GM12878 (cell line): ENCODE measurements at regions not wholly inside any gene's neighbourhood (a gene's known extent, or its start where the extent isn't known, plus 50 kb on each side); places are given as distances from the start of the nearest gene placed in this dataset.

Source experiments
- ATAC-seq: fragments of 200-7000 bp; cut with Tn5 transposase; 3 replicates; pipeline ENCODE4 v1.9.1; 2020; ENCODE audit warnings: mild to moderate bottlenecking, moderate library complexity
- BruUV-seq: library from RNA; stranded (reverse); fragments of 400-500 nt; replicated peaks from 2 replicates; lab custom pipeline; 2021; lab: Mats Ljungman, UMichigan
- CTCF ChIA-PET: fragments of 300-600 bp; sonication (Branson Sonifier 250); formaldehyde crosslinking; extraction: SDS; loops from one replicate; lab custom pipeline; 2021; ENCODE audit warnings: inconsistent platforms; lab: Yijun Ruan, JAX
- POLR2A ChIA-PET: fragments of 350-600 bp; formaldehyde crosslinking; extraction: SDS; loops from one replicate; lab custom pipeline; 2021; ENCODE audit warnings: inconsistent platforms; lab: Charles Lee
- RAD21 ChIA-PET: fragments of 300-600 bp; sonication (Branson Sonifier 250); formaldehyde crosslinking; loops from one replicate; lab custom pipeline; 2023; ENCODE audit warnings: antibody characterized with exemption; ENCODE audit not compliant: unreplicated experiment; lab: Charles Lee
- SMC1A ChIA-PET: fragments of 300-600 bp; sonication (Branson Sonifier 250); formaldehyde crosslinking; loops from one replicate; lab custom pipeline; 2023; ENCODE audit not compliant: unreplicated experiment, uncharacterized antibody; lab: Charles Lee
- DNase-seq: peaks from one replicate; pipeline ENCODE4 v3.0.0-alpha.2; 2011; ENCODE audit warnings: low read depth, low spot score
- FAIRE-seq: peaks from 3 replicates; lab custom pipeline; 2011; peaks lifted over from hg19 to GRCh38; lab: Jason Lieb, UNC
- H2AFZ ChIP-seq: 2 replicates; pipeline ENCODE4 v1.6.0; 2011; ENCODE audit warnings: low read depth, low read length, control low read depth; ENCODE audit not compliant: control insufficient read depth
- H3K27ac ChIP-seq: 2 replicates; pipeline ENCODE4 v1.5.1; 2011; ENCODE audit warnings: control low read depth; ENCODE audit not compliant: control insufficient read depth, insufficient read depth
- H3K27me3 ChIP-seq, 2 experiments: replicated peaks in 1 of 2; 2 replicates each; pipeline versions ENCODE4 v1.6.0 to v1.6.1; 2011; ENCODE audit warnings: low read length in 1 of 2; ENCODE audit not compliant: control insufficient read depth in 2 of 2, insufficient read depth in 2 of 2
- H3K36me3 ChIP-seq, 2 experiments: 2 replicates each; pipeline ENCODE4 v1.5.1; 2011; ENCODE audit warnings: low read length in 1 of 2; ENCODE audit not compliant: control insufficient read depth in 2 of 2, insufficient read depth in 2 of 2
- H3K4me1 ChIP-seq: 2 replicates; pipeline ENCODE4 v1.6.1; 2011; ENCODE audit warnings: mild to moderate bottlenecking, low read length, moderate library complexity, mixed read lengths; ENCODE audit not compliant: control insufficient read depth, insufficient read depth
- H3K4me2 ChIP-seq: 2 replicates; pipeline ENCODE4 v1.6.0; 2011; ENCODE audit warnings: control low read depth; ENCODE audit not compliant: control insufficient read depth, insufficient read depth
- H3K4me3 ChIP-seq: fragments of 200-600 bp; sonication (generic); 2 replicates; pipeline ENCODE4 v1.5.1; 2016
- H3K79me2 ChIP-seq: 2 replicates; pipeline ENCODE4 v1.6.0; 2011; ENCODE audit warnings: low read length; ENCODE audit not compliant: control insufficient read depth, insufficient read depth
- H3K9ac ChIP-seq: 2 replicates; pipeline ENCODE4 v1.8.0; 2011; ENCODE audit warnings: low read length, control low read depth, mixed read lengths; ENCODE audit not compliant: control insufficient read depth, insufficient read depth
- H3K9me3 ChIP-seq: replicated peaks from 3 replicates; pipeline ENCODE4 v1.5.1; 2011; ENCODE audit warnings: mild to moderate bottlenecking, low read length; ENCODE audit not compliant: control insufficient read depth, insufficient read depth
- H4K20me1 ChIP-seq: 2 replicates; pipeline ENCODE4 v1.6.0; 2011; ENCODE audit not compliant: control insufficient read depth, insufficient read depth
- SUZ12 ChIP-seq: fragments of 200-600 bp; sonication (generic); IDR thresholded peaks from one replicate; pipeline ENCODE4 v1.6.1; 2018; ENCODE audit warnings: antibody characterized with exemption, mild to moderate bottlenecking; ENCODE audit not compliant: unreplicated experiment
- ZBED1 ChIP-seq: IDR thresholded peaks from 2 replicates; pipeline ENCODE4 v1.6.1; 2016; ENCODE audit warnings: borderline replicate concordance
- ZNF217 ChIP-seq: fragments of 450-650 bp; IDR thresholded peaks from 2 replicates; pipeline ENCODE4 v1.6.1; 2017; ENCODE audit warnings: antibody characterized with exemption, mild to moderate bottlenecking
- WGBS: methylation state at CpG from one replicate; pipeline ENCODE4 v1.1.6; 2016; ENCODE audit warnings: low lambda C conversion rate; ENCODE audit not compliant: insufficient replicate concordance, insufficient coverage; ENCODE audit errors: missing lambda C conversion rate; 5-methylcytosine and 5-hydroxymethylcytosine counted together
- in situ Hi-C: fragments of 300-500 bp; cut with MboI; formaldehyde crosslinking; loops from 9 replicates; pipeline ENCODE4 v1.14.3; 2018; ENCODE audit warnings: mixed read lengths
- intact Hi-C: fragments of 100-400 bp; cut with micrococcal nuclease; formaldehyde crosslinking; loops from one replicate; pipeline ENCODE4 v1.14.2; 2022; ENCODE audit not compliant: unreplicated experiment
- TF ChIP-seq, protein P1 (sequence below): fragments of 450-650 bp; IDR thresholded peaks from 2 replicates; pipeline ENCODE4 v1.6.1; 2014; ENCODE audit warnings: mild to moderate bottlenecking
- TF ChIP-seq, protein P2 (sequence below), 3 experiments: IDR thresholded peaks in 2 of 3; conservative IDR thresholded peaks in 1 of 3; 2 replicates each; pipeline ENCODE4 v1.5.1; 2011; ENCODE audit warnings: low read depth in 3 of 3, low read length in 3 of 3, mild to moderate bottlenecking in 3 of 3, control low read depth in 2 of 3, moderate library complexity in 2 of 3, inconsistent platforms in 1 of 3, mixed read lengths in 1 of 3; ENCODE audit not compliant: control insufficient read depth in 2 of 3, insufficient read depth in 1 of 3; ENCODE audit errors: extremely low read depth in 1 of 3
- TF ChIP-seq, protein P3 (sequence below): fragments of 150-350 bp; IDR thresholded peaks from 2 replicates; pipeline ENCODE4 v1.6.1; 2014; ENCODE audit warnings: mild to moderate bottlenecking, low read depth, low read length
- TF ChIP-seq, protein P4 (sequence below): fragments of 450-650 bp; IDR thresholded peaks from 2 replicates; pipeline ENCODE4 v1.6.1; 2017; ENCODE audit warnings: antibody characterized with exemption, mild to moderate bottlenecking, moderate library complexity
- TF ChIP-seq, protein P5 (sequence below): fragments of 450-650 bp; IDR thresholded peaks from 2 replicates; pipeline ENCODE4 v1.6.1; 2016; ENCODE audit warnings: mild to moderate bottlenecking, moderate library complexity, borderline replicate concordance

DNA sequence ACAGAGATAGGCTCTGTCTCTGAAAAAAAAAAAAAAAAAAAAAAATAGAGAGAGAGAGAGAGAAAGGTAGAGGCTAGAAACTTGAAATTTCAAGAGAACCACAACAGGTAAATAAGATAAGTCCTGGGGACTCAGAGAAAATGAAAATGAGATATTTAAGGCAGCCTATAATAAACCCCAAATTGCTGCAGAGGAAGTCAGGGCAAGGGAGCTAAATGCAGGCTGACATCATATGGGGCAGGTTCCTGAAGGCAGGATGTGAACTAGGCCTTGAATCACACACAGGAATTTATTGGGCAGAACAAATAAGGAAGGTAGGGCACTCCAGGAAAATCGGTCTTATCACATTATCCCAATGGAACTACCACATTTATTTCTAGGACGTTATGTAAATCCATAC, 54.9 kb upstream of the NUDT4 start (continued):
- TF ChIP-seq, protein P1, sequence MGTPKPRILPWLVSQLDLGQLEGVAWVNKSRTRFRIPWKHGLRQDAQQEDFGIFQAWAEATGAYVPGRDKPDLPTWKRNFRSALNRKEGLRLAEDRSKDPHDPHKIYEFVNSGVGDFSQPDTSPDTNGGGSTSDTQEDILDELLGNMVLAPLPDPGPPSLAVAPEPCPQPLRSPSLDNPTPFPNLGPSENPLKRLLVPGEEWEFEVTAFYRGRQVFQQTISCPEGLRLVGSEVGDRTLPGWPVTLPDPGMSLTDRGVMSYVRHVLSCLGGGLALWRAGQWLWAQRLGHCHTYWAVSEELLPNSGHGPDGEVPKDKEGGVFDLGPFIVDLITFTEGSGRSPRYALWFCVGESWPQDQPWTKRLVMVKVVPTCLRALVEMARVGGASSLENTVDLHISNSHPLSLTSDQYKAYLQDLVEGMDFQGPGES, result no peak
- TF ChIP-seq ZBED1 (no peak), ZNF217 (no peak)
- TF ChIP-seq, protein P2, sequence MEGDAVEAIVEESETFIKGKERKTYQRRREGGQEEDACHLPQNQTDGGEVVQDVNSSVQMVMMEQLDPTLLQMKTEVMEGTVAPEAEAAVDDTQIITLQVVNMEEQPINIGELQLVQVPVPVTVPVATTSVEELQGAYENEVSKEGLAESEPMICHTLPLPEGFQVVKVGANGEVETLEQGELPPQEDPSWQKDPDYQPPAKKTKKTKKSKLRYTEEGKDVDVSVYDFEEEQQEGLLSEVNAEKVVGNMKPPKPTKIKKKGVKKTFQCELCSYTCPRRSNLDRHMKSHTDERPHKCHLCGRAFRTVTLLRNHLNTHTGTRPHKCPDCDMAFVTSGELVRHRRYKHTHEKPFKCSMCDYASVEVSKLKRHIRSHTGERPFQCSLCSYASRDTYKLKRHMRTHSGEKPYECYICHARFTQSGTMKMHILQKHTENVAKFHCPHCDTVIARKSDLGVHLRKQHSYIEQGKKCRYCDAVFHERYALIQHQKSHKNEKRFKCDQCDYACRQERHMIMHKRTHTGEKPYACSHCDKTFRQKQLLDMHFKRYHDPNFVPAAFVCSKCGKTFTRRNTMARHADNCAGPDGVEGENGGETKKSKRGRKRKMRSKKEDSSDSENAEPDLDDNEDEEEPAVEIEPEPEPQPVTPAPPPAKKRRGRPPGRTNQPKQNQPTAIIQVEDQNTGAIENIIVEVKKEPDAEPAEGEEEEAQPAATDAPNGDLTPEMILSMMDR (IDR thresholded peaks at IDR 0.05 in 2 of 3, conservative IDR thresholded peaks at IDR 0.05 in 1 of 3; ENCODE audit: control insufficient read depth in 2 of 3, extremely low read depth in 1 of 3, insufficient read depth in 1 of 3, low read depth in 3 of 3, low read length in 3 of 3), result no peak
- TF ChIP-seq, protein P3, sequence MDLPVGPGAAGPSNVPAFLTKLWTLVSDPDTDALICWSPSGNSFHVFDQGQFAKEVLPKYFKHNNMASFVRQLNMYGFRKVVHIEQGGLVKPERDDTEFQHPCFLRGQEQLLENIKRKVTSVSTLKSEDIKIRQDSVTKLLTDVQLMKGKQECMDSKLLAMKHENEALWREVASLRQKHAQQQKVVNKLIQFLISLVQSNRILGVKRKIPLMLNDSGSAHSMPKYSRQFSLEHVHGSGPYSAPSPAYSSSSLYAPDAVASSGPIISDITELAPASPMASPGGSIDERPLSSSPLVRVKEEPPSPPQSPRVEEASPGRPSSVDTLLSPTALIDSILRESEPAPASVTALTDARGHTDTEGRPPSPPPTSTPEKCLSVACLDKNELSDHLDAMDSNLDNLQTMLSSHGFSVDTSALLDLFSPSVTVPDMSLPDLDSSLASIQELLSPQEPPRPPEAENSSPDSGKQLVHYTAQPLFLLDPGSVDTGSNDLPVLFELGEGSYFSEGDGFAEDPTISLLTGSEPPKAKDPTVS, result no peak
- TF ChIP-seq, all 136 proteins: peak for 0

DNA sequence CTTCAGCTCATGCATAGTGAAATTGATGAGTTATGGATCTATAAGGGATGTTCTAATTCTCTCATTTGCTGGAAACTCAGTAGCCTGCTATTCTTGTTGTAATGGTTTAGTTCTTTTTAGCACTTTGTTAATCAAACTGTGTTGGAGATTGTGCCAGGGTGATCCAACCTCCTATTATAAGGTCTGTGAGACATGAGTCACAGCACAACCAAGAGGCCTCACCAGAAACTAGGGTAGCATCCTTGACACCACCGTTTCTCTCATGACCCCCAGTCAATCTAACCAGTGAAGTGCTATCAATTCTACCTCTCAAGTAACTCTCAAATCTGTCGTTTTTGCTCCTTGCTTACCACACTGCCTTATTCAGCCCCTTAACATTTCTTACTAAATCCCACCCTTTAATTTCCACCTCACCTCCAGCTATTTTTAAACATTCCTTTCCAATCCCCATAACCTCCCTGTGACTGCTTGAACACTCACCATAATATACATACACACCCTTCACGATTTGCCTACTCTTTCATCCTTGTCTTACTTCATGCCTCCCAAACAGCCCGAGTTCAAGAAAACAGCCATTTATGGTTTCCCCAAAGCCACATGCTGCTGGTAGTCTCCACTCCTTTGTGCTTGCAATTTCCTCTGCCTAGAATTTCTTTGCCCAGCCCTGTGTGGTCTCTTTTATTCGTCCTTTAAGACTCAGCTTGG, 53.9 kb upstream of the NUDT4 start:
- peak overlapping the region; percentile 48 for H2AFZ ChIP-seq
- no peak for FAIRE-seq
- no peak overlapping the region for H3K9ac ChIP-seq
- in situ Hi-C loops (no loop called here), intact Hi-C loops (no loop called here)
- H3K79me2 ChIP-seq, result no peaks in the 10 kb centered on the region
- H3K27me3 ChIP-seq, result no peaks in the 10 kb centered on the region
- ChIA-PET CTCF (no interaction called here), POLR2A (interaction anchor here (0.6 kb wide), 2 partner anchors 55 to 193 kb away, joined by 3 to 4 read pairs; no protein-coding TSS in a partner anchor), RAD21 (interaction anchor here (0.6 kb wide), 1 partner anchor 185 kb away, joined by 3 read pairs; no protein-coding TSS in a partner anchor), SMC1A (interaction anchor here (0.6 to 1.4 kb wide), 3 partner anchors 43 to 57 kb away, joined by 3 to 4 read pairs (median 3); no protein-coding TSS in a partner anchor)
- no peaks in the 10 kb centered on the region for H3K9me3 ChIP-seq
- H3K4me2 ChIP-seq, result peak overlapping the region; percentile 51; the same call in 1 of the 2 replicates
- no TSS peak for BruUV-seq
- no peak overlapping the region for H3K27ac ChIP-seq
- DNase-seq, result no peak
- no peak overlapping the region for H3K4me3 ChIP-seq
- 21% methylated on average over 5 of the region's 5 CpGs for WGBS
- no peaks in the 10 kb centered on the region for H4K20me1 ChIP-seq
- H3K4me1 ChIP-seq, result peaks cover 14% of the 10 kb centered on the region
- no peaks in the 10 kb centered on the region for H3K36me3 ChIP-seq
- peak; percentile 52 for ATAC-seq
- no peak for TF ChIP-seq SUZ12
- TF ChIP-seq, protein P4, sequence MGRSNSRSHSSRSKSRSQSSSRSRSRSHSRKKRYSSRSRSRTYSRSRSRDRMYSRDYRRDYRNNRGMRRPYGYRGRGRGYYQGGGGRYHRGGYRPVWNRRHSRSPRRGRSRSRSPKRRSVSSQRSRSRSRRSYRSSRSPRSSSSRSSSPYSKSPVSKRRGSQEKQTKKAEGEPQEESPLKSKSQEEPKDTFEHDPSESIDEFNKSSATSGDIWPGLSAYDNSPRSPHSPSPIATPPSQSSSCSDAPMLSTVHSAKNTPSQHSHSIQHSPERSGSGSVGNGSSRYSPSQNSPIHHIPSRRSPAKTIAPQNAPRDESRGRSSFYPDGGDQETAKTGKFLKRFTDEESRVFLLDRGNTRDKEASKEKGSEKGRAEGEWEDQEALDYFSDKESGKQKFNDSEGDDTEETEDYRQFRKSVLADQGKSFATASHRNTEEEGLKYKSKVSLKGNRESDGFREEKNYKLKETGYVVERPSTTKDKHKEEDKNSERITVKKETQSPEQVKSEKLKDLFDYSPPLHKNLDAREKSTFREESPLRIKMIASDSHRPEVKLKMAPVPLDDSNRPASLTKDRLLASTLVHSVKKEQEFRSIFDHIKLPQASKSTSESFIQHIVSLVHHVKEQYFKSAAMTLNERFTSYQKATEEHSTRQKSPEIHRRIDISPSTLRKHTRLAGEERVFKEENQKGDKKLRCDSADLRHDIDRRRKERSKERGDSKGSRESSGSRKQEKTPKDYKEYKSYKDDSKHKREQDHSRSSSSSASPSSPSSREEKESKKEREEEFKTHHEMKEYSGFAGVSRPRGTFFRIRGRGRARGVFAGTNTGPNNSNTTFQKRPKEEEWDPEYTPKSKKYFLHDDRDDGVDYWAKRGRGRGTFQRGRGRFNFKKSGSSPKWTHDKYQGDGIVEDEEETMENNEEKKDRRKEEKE, result no peak
- TF ChIP-seq, protein P5, sequence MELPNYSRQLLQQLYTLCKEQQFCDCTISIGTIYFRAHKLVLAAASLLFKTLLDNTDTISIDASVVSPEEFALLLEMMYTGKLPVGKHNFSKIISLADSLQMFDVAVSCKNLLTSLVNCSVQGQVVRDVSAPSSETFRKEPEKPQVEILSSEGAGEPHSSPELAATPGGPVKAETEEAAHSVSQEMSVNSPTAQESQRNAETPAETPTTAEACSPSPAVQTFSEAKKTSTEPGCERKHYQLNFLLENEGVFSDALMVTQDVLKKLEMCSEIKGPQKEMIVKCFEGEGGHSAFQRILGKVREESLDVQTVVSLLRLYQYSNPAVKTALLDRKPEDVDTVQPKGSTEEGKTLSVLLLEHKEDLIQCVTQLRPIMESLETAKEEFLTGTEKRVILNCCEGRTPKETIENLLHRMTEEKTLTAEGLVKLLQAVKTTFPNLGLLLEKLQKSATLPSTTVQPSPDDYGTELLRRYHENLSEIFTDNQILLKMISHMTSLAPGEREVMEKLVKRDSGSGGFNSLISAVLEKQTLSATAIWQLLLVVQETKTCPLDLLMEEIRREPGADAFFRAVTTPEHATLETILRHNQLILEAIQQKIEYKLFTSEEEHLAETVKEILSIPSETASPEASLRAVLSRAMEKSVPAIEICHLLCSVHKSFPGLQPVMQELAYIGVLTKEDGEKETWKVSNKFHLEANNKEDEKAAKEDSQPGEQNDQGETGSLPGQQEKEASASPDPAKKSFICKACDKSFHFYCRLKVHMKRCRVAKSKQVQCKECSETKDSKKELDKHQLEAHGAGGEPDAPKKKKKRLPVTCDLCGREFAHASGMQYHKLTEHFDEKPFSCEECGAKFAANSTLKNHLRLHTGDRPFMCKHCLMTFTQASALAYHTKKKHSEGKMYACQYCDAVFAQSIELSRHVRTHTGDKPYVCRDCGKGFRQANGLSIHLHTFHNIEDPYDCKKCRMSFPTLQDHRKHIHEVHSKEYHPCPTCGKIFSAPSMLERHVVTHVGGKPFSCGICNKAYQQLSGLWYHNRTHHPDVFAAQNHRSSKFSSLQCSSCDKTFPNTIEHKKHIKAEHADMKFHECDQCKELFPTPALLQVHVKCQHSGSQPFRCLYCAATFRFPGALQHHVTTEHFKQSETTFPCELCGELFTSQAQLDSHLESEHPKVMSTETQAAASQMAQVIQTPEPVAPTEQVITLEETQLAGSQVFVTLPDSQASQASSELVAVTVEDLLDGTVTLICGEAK, result no peak
